Esophagus squamous epithelium (tissue), 5 donors: ENCODE measurements at regions not wholly inside any gene's neighbourhood (a gene's known extent, or its start where the extent isn't known, plus 50 kb on each side); places are given as distances from the start of the nearest gene placed in this dataset.

Experiments used
- DNase-seq: peaks from one replicate; lab custom pipeline; 2025; lab: John Stamatoyannopoulos, UW
- H3K27ac ChIP-seq, 4 donors: fragments of 200-600 bp; sonication (generic); one replicate each; pipeline ENCODE4 v1.5.1; 2016 to 2019; ENCODE audit warnings: mild to moderate bottlenecking in 1 of 4
- H3K27me3 ChIP-seq, 4 donors: fragments of 200-600 bp; sonication (generic); 1 replicate in 3 of 4; 2 replicates in 1 of 4; pipeline versions ENCODE4 v1.5.1 to v1.6.0; 2017 to 2021; ENCODE audit warnings: antibody characterized with exemption in 1 of 4
- H3K36me3 ChIP-seq, 3 donors: fragments of 200-600 bp; sonication (generic); one replicate each; pipeline ENCODE4 v1.5.1; 2016 to 2019
- H3K4me1 ChIP-seq, 3 donors: fragments of 200-600 bp; sonication (generic); one replicate each; pipeline ENCODE4 v1.5.1; 2017 to 2019
- H3K4me3 ChIP-seq, 4 donors: fragments of 200-600 bp; sonication (generic); 1 replicate in 3 of 4; 2 replicates in 1 of 4; pipeline ENCODE4 v1.5.1; 2016 to 2019; ENCODE audit warnings: mild to moderate bottlenecking in 2 of 4, moderate library complexity in 1 of 4
- H3K9me3 ChIP-seq, 3 donors: fragments of 200-600 bp; sonication (generic); one replicate each; pipeline ENCODE4 v1.5.1; 2016 to 2019
- POLR2A ChIP-seq, 4 donors: fragments of 450-650 bp; IDR thresholded peaks; one replicate each; pipeline ENCODE4 v1.6.1; 2017; ENCODE audit warnings: antibody characterized with exemption in 4 of 4, mild to moderate bottlenecking in 4 of 4, moderate library complexity in 3 of 4
- WGBS, 2 donors: methylation state at CpG; one replicate each; pipeline ENCODE4 v1.1.5; 2018; 5-methylcytosine and 5-hydroxymethylcytosine counted together
- intact Hi-C: fragments of 100-400 bp; cut with DNase I; formaldehyde crosslinking; loops from one replicate; pipeline ENCODE4 v1.15.0; 2022
- TF ChIP-seq, protein P1 (sequence below), 6 experiments: fragments of 450-650 bp in 4 of 6; fragments of 200-600 bp in 2 of 6; sonication (generic) in 2 of 6; IDR thresholded peaks; one replicate each; pipeline ENCODE4 v1.5.1; 2016 to 2019; ENCODE audit warnings: antibody characterized with exemption in 6 of 6, mild to moderate bottlenecking in 4 of 6, moderate library complexity in 4 of 6
- donor health status: DM: yes; HTN: yes; CAD: no.

DNA sequence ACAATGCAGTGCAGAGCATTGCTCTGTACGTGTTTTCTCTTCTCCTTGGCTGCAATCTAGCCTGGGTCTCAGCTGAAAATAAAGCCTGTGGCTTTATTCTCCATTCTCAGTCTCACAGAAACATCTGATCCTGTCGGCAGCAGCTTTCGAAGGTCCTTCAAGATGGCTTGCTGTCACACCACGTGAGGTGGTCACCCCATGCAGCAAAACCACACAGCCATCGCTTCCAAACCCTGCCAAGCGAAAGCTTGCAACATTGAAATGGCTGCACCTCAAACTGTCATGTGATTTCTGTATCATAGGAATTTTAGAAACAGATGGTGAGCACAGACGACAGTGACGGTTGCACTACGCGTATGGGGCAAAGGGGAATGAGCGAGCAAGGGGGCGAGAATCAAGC lies 98.5 kb upstream of the SMARCA2 start:
- H3K4me1 ChIP-seq = peaks cover 0 to 4% (median 0%) of the 10 kb centered on the region in 3 donors
- H3K27me3 ChIP-seq = peaks cover 0 to 29% (median 0%) of the 10 kb centered on the region in 4 donors
- DNase-seq = no peak
- TF ChIP-seq POLR2A (IDR thresholded peaks at IDR 0.05) = no peak
- TF ChIP-seq, protein P1, sequence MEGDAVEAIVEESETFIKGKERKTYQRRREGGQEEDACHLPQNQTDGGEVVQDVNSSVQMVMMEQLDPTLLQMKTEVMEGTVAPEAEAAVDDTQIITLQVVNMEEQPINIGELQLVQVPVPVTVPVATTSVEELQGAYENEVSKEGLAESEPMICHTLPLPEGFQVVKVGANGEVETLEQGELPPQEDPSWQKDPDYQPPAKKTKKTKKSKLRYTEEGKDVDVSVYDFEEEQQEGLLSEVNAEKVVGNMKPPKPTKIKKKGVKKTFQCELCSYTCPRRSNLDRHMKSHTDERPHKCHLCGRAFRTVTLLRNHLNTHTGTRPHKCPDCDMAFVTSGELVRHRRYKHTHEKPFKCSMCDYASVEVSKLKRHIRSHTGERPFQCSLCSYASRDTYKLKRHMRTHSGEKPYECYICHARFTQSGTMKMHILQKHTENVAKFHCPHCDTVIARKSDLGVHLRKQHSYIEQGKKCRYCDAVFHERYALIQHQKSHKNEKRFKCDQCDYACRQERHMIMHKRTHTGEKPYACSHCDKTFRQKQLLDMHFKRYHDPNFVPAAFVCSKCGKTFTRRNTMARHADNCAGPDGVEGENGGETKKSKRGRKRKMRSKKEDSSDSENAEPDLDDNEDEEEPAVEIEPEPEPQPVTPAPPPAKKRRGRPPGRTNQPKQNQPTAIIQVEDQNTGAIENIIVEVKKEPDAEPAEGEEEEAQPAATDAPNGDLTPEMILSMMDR (IDR thresholded peaks at IDR 0.05) = no peak
- H3K27ac ChIP-seq = no peak overlapping the region
- H3K36me3 ChIP-seq = no peaks in the 10 kb centered on the region
- H3K4me3 ChIP-seq = no peak overlapping the region
- intact Hi-C loops = no loop called here
- WGBS, 2 donors = 79 to 87% methylated on average over 11 to 12 of the region's 12 CpGs
- no peaks in the 10 kb centered on the region for H3K9me3 ChIP-seq

DNA sequence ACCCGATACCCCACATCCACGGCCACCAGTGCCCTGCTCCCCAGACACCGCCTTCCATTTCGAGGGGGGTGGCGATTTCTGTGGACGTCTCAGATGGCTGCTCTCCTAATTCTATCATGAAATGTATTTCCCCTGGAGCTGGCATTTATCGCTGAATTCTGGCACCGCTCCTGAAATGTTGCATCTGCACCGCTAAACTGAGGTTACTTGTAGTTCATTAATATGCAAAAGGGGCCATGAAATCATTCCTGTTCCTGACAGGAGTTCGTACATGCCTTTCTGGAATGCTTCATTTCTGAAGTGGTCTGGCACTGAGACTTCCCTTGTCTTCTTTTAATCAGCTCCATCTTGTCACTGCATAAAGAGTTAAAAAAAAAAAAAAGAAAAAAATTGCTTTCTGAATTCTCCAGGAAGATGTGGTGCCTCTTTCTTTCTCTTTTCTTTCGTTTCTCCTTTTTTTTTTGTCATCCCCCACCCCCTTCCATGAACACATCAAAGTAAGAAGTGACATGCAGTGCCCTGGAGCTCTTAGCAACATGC lies 97.7 kb upstream of the SMARCA2 start:
- Histone ChIP-seq H3K27ac (no peak overlapping the region), H3K36me3 (no peaks in the 10 kb centered on the region), H3K27me3 (peaks cover 0 to 29% (median 0%) of the 10 kb centered on the region in 4 donors), H3K4me3 (no peak overlapping the region), H3K9me3 (no peaks in the 10 kb centered on the region), H3K4me1 (peaks cover 0 to 4% (median 0%) of the 10 kb centered on the region in 3 donors)
- 35 to 63% methylated on average over 10 to 11 of the region's 11 CpGs for WGBS, 2 donors
- no peak for DNase-seq
- TF ChIP-seq, protein P1 (IDR thresholded peaks at IDR 0.05) = no peak
- no peak for TF ChIP-seq POLR2A (IDR thresholded peaks at IDR 0.05)
- intact Hi-C loops = no loop called here

DNA sequence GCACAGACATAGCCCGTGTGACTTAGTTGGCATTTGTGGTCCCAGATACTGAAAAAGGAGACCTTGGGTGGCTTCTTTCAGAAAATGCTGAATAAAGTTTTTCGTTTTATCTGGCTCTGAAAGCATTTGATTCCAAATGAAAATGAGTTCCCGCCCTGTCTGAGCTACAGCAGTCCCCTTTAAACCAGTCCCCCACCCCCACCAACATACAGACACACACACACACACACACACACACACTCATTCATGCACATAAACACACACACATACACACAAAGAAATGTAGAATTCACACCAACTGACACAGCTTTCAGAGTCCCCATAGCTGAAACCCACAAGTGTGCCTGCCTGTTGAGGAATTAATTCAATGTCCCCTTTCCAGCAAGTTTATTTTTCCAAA lies 97.0 kb upstream of the SMARCA2 start:
- Histone ChIP-seq H3K27ac (no peak overlapping the region), H3K4me1 (peaks cover 0 to 4% (median 0%) of the 10 kb centered on the region in 3 donors)

DNA sequence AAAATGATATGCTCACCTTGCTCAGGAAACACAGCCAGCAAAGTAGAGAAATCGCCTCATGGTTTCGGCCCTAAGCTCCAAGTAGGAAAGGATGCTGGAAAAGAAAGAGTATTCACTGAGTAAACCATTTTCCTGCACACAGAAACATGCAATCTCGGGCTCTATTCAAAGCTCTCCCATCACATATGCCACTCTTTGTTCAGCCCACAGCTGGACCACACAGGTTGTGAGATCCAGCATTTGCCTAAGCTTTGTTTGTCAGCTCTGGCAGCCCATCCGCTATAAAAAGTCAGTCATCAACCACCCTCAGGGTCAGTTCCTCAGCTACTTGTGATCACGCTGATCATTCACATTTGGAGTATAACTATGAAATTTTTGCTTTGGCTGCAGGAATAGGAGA lies 96.5 kb upstream of the SMARCA2 start:
- WGBS, 2 donors = 43 to 50% methylated on average over 5 of the region's 5 CpGs
- DNase-seq = no peak
- Histone ChIP-seq H3K36me3 (no peaks in the 10 kb centered on the region), H3K27me3 (peaks cover 0 to 29% (median 0%) of the 10 kb centered on the region in 4 donors), H3K4me3 (no peak overlapping the region), H3K4me1 (peaks cover 0 to 4% (median 0%) of the 10 kb centered on the region in 3 donors), H3K9me3 (no peaks in the 10 kb centered on the region), H3K27ac (no peak overlapping the region)
- intact Hi-C loops = no loop called here
- TF ChIP-seq, protein P1 (IDR thresholded peaks at IDR 0.05) = no peak
- TF ChIP-seq POLR2A (IDR thresholded peaks at IDR 0.05) = no peak

More for the DNA sequence above, 97.0 kb upstream of the SMARCA2 start:
- no peaks in the 10 kb centered on the region for H3K36me3 ChIP-seq
- 61 to 65% methylated on average over 3 of the region's 3 CpGs for WGBS, 2 donors
- no peak for DNase-seq
- H3K9me3 ChIP-seq = no peaks in the 10 kb centered on the region
- TF ChIP-seq, protein P1 (IDR thresholded peaks at IDR 0.05) = no peak
- no peak for TF ChIP-seq POLR2A (IDR thresholded peaks at IDR 0.05)
- peaks cover 0 to 29% (median 0%) of the 10 kb centered on the region in 4 donors for H3K27me3 ChIP-seq
- no peak overlapping the region for H3K4me3 ChIP-seq
- intact Hi-C loops = no loop called here

DNA sequence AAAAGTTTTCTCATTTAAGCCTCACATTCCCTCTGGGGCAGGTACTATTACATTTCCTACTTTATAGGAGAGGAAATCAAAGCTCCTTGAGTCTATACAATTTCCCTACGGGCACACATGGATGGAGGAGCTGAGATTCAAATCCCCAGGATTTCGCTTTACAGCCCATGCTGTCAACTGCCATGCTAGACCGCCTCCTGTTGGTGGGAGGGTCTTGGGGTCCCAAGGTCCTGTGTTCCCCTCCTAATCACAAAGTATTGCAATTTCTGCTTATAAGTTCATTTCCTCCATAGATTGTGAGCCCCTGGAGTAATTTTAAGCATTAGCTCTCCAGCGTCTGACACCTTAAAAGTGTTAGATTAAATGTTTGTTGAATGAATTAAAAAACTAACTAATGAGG lies 95.9 kb upstream of the SMARCA2 start:
- Histone ChIP-seq H3K4me3 (no peak overlapping the region), H3K36me3 (no peaks in the 10 kb centered on the region), H3K27me3 (peaks cover 0 to 29% (median 0%) of the 10 kb centered on the region in 4 donors), H3K4me1 (peaks cover 0 to 4% (median 0%) of the 10 kb centered on the region in 3 donors), H3K9me3 (no peaks in the 10 kb centered on the region), H3K27ac (no peak overlapping the region)
- no peak for DNase-seq
- WGBS, 2 donors = 66 to 72% methylated on average over 4 of the region's 4 CpGs
- intact Hi-C loops = no loop called here
- no peak for TF ChIP-seq POLR2A (IDR thresholded peaks at IDR 0.05)
- TF ChIP-seq, protein P1 (IDR thresholded peaks at IDR 0.05) = no peak
